Brain microvascular endothelial cell (primary cell): ENCODE measurements at regions not wholly inside any gene's neighbourhood (a gene's known extent, or its start where the extent isn't known, plus 50 kb on each side); places are given as distances from the start of the nearest gene placed in this dataset.

Experiments
- DNase-seq: peaks from one replicate; pipeline ENCODE4 v3.0.0-alpha.2; 2020
- H3K27ac ChIP-seq: fragments of 250-450 bp; sonication (Bioruptor Pico); 2 replicates; pipeline ENCODE4 v1.5.1; 2020; ENCODE audit warnings: mild to moderate bottlenecking, moderate library complexity
- H3K27me3 ChIP-seq: fragments of 250-450 bp; sonication (Bioruptor Pico); replicated peaks from 2 replicates; pipeline ENCODE4 v1.5.1; 2020; ENCODE audit warnings: mild to moderate bottlenecking
- H3K36me3 ChIP-seq: fragments of 250-450 bp; sonication (Bioruptor Pico); replicated peaks from 2 replicates; pipeline ENCODE4 v1.5.1; 2020; ENCODE audit warnings: mild to moderate bottlenecking
- H3K4me3 ChIP-seq: 2 replicates; pipeline ENCODE4 v1.5.1; 2011; ENCODE audit warnings: low read depth, mild to moderate bottlenecking, control low read depth, low read length, moderate library complexity
- CTCF ChIP-seq: IDR thresholded peaks from 2 replicates; pipeline ENCODE4 v1.5.1; 2011; ENCODE audit warnings: low read depth, mild to moderate bottlenecking, moderate library complexity, low read length, control low read depth, inconsistent platforms; ENCODE audit errors: missing control alignments
- in situ Hi-C: cut with HindIII; loops from 2 replicates; pipeline ENCODE4 v1.10.0; 2017; ENCODE audit warnings: low sequenced_read_pairs, low pct_ligation_motif_present

DNA sequence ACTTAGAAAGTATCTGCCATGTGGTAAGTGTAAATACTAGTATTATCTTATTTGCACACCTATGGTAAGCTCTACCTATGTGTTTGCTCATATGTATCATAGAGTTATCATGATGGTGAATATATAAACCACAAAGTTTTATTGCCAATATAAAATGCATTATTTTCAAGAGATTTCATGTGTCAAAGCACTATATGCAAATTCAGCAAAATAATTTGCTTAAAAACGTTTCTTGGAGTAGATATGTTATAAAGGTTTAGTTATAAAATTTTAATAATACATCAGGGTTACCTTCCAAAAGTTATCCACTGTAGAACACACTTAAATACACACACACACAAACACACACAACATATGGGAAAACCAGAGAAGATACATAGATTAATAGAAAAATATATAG, 1431.7 kb upstream of the C9orf72 start:
- Histone ChIP-seq H3K4me3 (no peak overlapping the region), H3K36me3 (no peaks in the 10 kb centered on the region), H3K27me3 (no peaks in the 10 kb centered on the region), H3K27ac (no peak overlapping the region)
- TF ChIP-seq CTCF = no peak
- in situ Hi-C loops = no loop called here
- no peak for DNase-seq

DNA sequence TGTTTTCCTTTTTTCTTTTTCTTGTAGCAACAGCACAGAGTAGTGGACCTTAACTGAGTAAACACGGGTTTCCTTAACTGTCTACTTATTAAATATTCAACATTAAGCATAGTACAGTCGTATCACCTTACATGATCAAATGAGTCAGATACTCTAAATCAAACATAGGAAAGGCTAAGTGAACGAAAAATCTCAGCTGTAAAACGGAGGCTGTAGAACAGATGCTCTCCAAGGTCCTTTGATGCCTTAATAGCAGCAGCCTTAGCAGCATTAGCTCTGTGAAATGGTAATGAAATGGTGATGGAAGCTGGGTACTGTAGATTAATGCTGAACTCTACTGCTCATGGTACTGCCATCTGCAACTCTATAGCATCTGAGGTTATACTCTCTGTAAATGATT, 1433.3 kb upstream of the C9orf72 start:
- in situ Hi-C loops = no loop called here
- H3K4me3 ChIP-seq = no peak overlapping the region

DNA sequence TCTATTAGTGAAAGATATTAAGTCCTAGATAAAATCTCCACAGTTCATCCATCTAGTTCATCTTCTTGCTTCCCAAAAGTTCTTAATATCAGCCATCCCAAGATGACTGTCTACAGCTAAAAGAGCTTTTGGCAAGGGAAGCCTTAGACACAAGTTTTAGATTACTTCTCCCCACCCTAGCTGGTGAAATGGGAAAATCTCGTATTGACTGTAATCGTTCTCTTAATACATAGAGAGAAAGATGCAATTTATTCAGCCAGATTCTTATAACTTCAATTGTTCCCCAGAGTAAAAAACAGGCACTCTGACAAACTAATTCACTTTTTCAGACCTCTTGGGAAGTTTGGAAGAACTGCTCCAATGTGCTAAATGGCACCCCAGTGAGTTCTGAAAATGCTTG, 1439.6 kb upstream of the C9orf72 start:
- in situ Hi-C loops = no loop called here

More for the DNA sequence above, 1433.3 kb upstream of the C9orf72 start:
- DNase-seq = no peak
- H3K36me3 ChIP-seq = no peaks in the 10 kb centered on the region
- no peak for TF ChIP-seq CTCF
- no peaks in the 10 kb centered on the region for H3K27me3 ChIP-seq
- no peak overlapping the region for H3K27ac ChIP-seq

GRCh38 chr9:29021632-29022031, 1448.4 kb upstream of the C9orf72 start:
- H3K36me3 ChIP-seq = no peaks in the 10 kb centered on the region
- in situ Hi-C loops = no loop called here
- H3K27me3 ChIP-seq = no peaks in the 10 kb centered on the region
- no peak overlapping the region for H3K27ac ChIP-seq
- no peak for TF ChIP-seq CTCF
- no peak for DNase-seq
- no peak overlapping the region for H3K4me3 ChIP-seq

More for the DNA sequence above, 1439.6 kb upstream of the C9orf72 start:
- no peak for DNase-seq
- Histone ChIP-seq H3K27me3 (no peaks in the 10 kb centered on the region), H3K27ac (no peak overlapping the region), H3K36me3 (no peaks in the 10 kb centered on the region), H3K4me3 (no peak overlapping the region)
- no peak for TF ChIP-seq CTCF

DNA sequence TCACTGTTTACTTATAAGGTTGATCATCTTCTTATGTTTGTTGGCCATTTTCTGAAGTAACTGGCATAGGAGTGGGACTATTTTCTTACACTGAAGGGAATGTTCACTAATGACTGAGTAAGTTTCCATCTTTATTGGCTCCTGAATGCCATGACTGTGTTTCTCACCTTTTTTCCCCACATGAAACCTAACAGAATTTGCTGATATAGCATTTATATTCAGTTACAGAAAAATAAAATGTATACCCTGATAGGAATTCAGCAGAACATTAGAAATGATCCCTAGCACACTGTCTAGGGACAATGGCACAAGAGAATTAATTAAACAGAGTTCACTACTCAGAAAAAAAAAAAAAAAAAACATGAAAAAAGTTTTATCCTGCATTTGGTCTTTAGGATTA, 1465.1 kb upstream of the C9orf72 start:
- Histone ChIP-seq H3K27ac (no peak overlapping the region), H3K4me3 (no peak overlapping the region), H3K36me3 (no peaks in the 10 kb centered on the region), H3K27me3 (no peaks in the 10 kb centered on the region)
- in situ Hi-C loops = no loop called here
- no peak for TF ChIP-seq CTCF
- no peak for DNase-seq

GRCh38 chr9:29039258-29039657, 1466.0 kb upstream of the C9orf72 start:
- in situ Hi-C loops = no loop called here
- Histone ChIP-seq H3K4me3 (no peak overlapping the region), H3K36me3 (no peaks in the 10 kb centered on the region), H3K27ac (no peak overlapping the region), H3K27me3 (no peaks in the 10 kb centered on the region)
- DNase-seq = no peak
- no peak for TF ChIP-seq CTCF
